ENCODE measurements at regions not wholly inside any gene's neighbourhood (a gene's known extent, or its start where the extent isn't known, plus 50 kb on each side); places are given as distances from the start of the nearest gene placed in this dataset.

DNA sequence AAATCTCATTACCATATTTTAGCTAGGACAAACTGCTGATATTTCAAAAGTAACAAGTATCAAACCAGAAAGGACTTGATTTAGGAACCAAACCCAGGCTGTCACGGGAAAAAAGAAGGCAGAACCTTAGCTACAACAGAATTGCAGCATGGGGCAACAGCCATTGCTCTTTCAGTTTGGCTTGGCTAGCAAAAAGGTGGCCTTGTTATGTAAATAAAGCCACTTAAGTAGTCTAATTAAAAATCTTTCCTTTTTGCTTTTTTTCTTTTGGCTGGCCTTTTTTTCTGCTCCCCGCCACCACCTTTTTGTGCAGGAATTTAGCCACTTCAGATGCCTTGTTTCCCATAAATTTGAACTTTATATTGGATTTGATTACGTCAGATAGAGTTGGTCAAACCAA lies 235.9 kb downstream of the CPXCR1 start:
- Histone ChIP-seq H3K36me3 (ENCODE audit: control insufficient read depth, insufficient read depth, low read length) (no peaks in the 10 kb centered on the region), H3K27me3 (ENCODE audit: control insufficient read depth, insufficient read depth, low read length) (no peaks in the 10 kb centered on the region), H3K4me3 (ENCODE audit: low read depth, low read length) (no peak overlapping the region)
- DNase-seq (ENCODE audit: low read depth) (no peak), FAIRE-seq (no peak)
- TF ChIP-seq, protein P1, sequence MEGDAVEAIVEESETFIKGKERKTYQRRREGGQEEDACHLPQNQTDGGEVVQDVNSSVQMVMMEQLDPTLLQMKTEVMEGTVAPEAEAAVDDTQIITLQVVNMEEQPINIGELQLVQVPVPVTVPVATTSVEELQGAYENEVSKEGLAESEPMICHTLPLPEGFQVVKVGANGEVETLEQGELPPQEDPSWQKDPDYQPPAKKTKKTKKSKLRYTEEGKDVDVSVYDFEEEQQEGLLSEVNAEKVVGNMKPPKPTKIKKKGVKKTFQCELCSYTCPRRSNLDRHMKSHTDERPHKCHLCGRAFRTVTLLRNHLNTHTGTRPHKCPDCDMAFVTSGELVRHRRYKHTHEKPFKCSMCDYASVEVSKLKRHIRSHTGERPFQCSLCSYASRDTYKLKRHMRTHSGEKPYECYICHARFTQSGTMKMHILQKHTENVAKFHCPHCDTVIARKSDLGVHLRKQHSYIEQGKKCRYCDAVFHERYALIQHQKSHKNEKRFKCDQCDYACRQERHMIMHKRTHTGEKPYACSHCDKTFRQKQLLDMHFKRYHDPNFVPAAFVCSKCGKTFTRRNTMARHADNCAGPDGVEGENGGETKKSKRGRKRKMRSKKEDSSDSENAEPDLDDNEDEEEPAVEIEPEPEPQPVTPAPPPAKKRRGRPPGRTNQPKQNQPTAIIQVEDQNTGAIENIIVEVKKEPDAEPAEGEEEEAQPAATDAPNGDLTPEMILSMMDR (IDR thresholded peaks at IDR 0.05; ENCODE audit: insufficient read depth, low read length, severe bottlenecking) = no peak

DNA sequence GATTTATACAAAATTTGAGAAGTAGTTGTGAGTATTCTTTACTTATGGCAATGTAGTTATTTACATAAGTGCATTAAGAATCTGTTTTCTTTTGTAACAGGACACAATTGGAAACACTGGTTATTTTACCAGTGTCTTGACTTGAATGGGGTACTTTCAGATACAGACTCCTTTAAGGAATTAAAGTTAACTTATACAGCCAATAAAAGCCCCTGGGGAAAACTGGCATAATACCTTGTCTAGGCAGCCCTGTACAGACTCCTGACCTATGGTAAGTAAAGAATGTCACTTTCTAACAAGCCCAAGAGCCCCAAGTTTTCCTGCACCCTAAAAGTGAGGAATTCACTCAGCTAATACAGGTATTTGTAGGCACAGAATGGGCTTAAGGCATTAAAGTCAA lies 241.8 kb downstream of the CPXCR1 start:
- TF ChIP-seq, protein P1 (IDR thresholded peaks at IDR 0.05; ENCODE audit: insufficient read depth, low read length, severe bottlenecking) = no peak
- Histone ChIP-seq H3K36me3 (ENCODE audit: control insufficient read depth, insufficient read depth, low read length) (no peaks in the 10 kb centered on the region), H3K27me3 (ENCODE audit: control insufficient read depth, insufficient read depth, low read length) (no peaks in the 10 kb centered on the region), H3K4me3 (ENCODE audit: low read depth, low read length) (no peak overlapping the region)
- FAIRE-seq = no peak
- no peak for DNase-seq (ENCODE audit: low read depth)

DNA sequence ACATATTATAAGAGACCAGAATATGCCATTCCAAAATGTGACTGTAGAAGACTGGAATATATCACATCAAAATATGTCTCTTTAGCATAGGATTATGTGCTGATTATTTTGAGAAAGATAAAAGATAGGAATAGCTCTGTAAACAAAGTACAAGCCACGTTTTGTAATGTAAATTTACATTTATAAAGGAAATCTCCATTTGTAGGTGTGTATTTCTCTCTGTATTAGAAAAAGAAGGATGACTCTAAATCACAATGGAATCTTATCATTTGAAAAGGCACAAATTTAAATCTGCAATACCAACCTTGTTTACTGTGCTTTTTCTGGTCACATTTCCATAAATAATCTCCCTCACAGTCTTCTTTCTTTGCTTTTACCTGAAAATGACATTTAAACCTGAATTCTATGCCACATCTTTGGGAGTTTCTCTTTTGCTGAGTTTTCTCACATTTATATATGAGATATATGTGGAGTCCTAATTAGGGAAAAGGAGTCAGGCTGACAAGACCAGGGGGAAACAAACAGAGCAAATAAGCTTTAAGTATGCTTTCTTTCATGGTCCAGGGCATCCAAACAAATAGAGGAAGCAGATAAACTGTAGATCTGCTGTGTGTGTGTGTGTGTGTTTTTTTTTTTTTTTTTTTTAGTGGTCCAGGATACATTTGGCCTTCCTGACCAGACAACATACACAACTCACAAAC lies 244.0 kb downstream of the CPXCR1 start:
- no peak for FAIRE-seq

DNA sequence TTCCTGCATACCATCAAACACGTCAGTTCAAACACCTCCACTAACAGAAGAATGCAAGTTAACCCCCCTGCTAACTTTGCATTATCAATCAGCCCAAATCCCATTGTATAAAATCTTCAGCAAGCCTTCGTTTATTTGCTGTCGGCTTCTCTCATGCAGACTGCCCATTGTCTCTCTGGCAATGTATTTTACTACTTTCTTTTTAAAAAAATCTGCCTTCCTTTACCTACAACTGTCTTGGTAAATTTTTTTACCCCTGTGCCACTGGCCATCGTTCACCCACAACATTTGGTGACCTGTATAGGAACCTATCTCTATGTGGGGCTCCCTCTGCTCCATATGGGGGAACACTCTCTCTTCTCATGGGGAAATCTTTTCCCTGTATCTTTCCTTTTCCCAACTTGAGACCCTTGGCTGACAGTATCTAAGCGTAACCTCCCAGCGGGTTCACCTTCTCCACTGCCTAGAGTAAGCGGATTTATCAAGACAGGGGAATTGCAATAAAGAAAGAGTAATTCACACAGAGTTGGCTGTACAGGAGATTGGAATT lies 244.6 kb downstream of the CPXCR1 start:
- H3K4me3 ChIP-seq (ENCODE audit: low read depth, low read length) = no peak overlapping the region
- FAIRE-seq (no peak), DNase-seq (ENCODE audit: low read depth) (no peak)
- no peaks in the 10 kb centered on the region for H3K36me3 ChIP-seq (ENCODE audit: control insufficient read depth, insufficient read depth, low read length)
- TF ChIP-seq, protein P1 (IDR thresholded peaks at IDR 0.05; ENCODE audit: insufficient read depth, low read length, severe bottlenecking) = no peak
- no peaks in the 10 kb centered on the region for H3K27me3 ChIP-seq (ENCODE audit: control insufficient read depth, insufficient read depth, low read length)

More for the DNA sequence above, 244.0 kb downstream of the CPXCR1 start:
- DNase-seq (ENCODE audit: low read depth) = no peak
- TF ChIP-seq, protein P1 (IDR thresholded peaks at IDR 0.05; ENCODE audit: insufficient read depth, low read length, severe bottlenecking) = no peak
- no peaks in the 10 kb centered on the region for H3K36me3 ChIP-seq (ENCODE audit: control insufficient read depth, insufficient read depth, low read length)
- H3K4me3 ChIP-seq (ENCODE audit: low read depth, low read length) = no peak overlapping the region
- H3K27me3 ChIP-seq (ENCODE audit: control insufficient read depth, insufficient read depth, low read length) = no peaks in the 10 kb centered on the region

DNA sequence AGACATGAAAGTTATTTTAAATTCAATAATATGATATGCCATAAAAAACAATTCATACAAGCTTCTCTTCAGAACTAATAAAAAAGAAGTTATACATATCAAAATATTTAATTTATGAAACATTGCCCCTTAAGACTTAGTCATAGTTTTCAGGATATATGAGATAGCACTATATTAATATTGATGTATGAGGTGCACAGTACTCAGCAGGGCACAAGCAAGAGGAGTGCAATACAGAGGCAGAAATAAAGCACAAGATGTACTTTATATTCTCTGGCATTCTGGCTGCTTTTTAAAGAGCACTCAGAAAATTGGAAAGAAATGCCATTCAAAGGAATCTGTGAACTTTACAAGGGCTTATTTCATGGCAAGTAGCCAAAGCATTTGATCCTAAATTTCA lies 274.9 kb downstream of the CPXCR1 start:
- FAIRE-seq = no peak

More for the DNA sequence above, 274.9 kb downstream of the CPXCR1 start:
- H3K36me3 ChIP-seq (ENCODE audit: control insufficient read depth, insufficient read depth, low read length) = no peaks in the 10 kb centered on the region
- TF ChIP-seq, protein P1 (IDR thresholded peaks at IDR 0.05; ENCODE audit: insufficient read depth, low read length, severe bottlenecking) = no peak
- H3K27me3 ChIP-seq (ENCODE audit: control insufficient read depth, insufficient read depth, low read length) = no peaks in the 10 kb centered on the region
- no peak for DNase-seq (ENCODE audit: low read depth)
- H3K4me3 ChIP-seq (ENCODE audit: low read depth, low read length) = no peak overlapping the region
